PC-9 (cell line): ENCODE measurements at regions not wholly inside any gene's neighbourhood (a gene's known extent, or its start where the extent isn't known, plus 50 kb on each side); places are given as distances from the start of the nearest gene placed in this dataset.

Source experiments
- EZH2 ChIP-seq: fragments of 200-600 bp; sonication (generic); IDR thresholded peaks from 2 replicates; pipeline ENCODE4 v1.8.0; 2017; ENCODE audit warnings: antibody characterized with exemption, low read depth
- TF ChIP-seq, protein P1 (sequence below): fragments of 200-600 bp; sonication (generic); conservative IDR thresholded peaks from 2 replicates; pipeline ENCODE4 v1.6.1; 2017; ENCODE audit warnings: mixed run types, antibody characterized with exemption, mild to moderate bottlenecking, moderate library complexity

DNA sequence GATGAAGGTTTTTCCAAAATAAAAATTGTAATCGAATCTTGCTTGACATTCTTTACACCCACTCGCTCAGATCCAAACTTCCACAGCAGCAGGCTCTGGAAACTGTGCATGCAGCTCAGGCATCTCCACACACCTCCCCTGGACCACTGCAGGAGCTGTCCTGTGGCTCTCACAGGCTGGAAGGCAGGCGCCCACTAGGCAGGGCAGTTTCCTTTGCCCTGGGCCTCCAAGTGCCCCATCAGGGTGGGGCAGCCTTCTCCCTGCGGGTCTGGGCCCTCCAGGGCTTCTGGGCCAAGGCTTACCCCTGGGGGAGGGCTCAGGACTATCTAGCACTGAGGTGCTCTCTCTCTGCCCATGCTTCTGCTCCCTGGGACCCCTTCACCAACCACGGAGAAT is 114.5 kb upstream of the RPL38 start:
- TF ChIP-seq, protein P1, sequence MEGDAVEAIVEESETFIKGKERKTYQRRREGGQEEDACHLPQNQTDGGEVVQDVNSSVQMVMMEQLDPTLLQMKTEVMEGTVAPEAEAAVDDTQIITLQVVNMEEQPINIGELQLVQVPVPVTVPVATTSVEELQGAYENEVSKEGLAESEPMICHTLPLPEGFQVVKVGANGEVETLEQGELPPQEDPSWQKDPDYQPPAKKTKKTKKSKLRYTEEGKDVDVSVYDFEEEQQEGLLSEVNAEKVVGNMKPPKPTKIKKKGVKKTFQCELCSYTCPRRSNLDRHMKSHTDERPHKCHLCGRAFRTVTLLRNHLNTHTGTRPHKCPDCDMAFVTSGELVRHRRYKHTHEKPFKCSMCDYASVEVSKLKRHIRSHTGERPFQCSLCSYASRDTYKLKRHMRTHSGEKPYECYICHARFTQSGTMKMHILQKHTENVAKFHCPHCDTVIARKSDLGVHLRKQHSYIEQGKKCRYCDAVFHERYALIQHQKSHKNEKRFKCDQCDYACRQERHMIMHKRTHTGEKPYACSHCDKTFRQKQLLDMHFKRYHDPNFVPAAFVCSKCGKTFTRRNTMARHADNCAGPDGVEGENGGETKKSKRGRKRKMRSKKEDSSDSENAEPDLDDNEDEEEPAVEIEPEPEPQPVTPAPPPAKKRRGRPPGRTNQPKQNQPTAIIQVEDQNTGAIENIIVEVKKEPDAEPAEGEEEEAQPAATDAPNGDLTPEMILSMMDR, result no peak
- TF ChIP-seq EZH2, result no peak
